RWPE1 (cell line): ENCODE measurements at regions not wholly inside any gene's neighbourhood (a gene's known extent, or its start where the extent isn't known, plus 50 kb on each side); places are given as distances from the start of the nearest gene placed in this dataset.

Source experiments
- CTCF ChIA-PET: fragments of 350-600 bp; sonication (Branson Sonifier 250); formaldehyde crosslinking; extraction: SDS; loops from one replicate; lab custom pipeline; 2021; lab: Yijun Ruan, JAX
- POLR2A ChIA-PET: fragments of 400-600 bp; formaldehyde crosslinking; extraction: SDS; loops from one replicate; lab custom pipeline; 2020; ENCODE audit warnings: antibody characterized with exemption; ENCODE audit not compliant: low non-redundant PET; lab: Yijun Ruan, JAX
- DNase-seq: peaks from one replicate; pipeline ENCODE4 v3.0.0; 2012; ENCODE audit warnings: low spot score
- H3K27ac ChIP-seq: fragments of 450-650 bp; 2 replicates; pipeline ENCODE4 v1.5.1; 2017
- CTCF ChIP-seq: fragments of 450-650 bp; conservative IDR thresholded peaks from 2 replicates; pipeline ENCODE4 v1.5.1; 2017; ENCODE audit warnings: low read depth, mild to moderate bottlenecking

GRCh38 chr17:63170795-63171194 lies 204.8 kb downstream of the TANC2 start:
- DNase-seq, result no peak
- ChIA-PET POLR2A (no interaction called here), CTCF (no interaction called here)
- no peak for TF ChIP-seq CTCF
- peak overlapping the region; percentile 46 for H3K27ac ChIP-seq

GRCh38 chr17:63171428-63172393 lies 205.7 kb downstream of the TANC2 start:
- CTCF ChIA-PET, result no interaction called here
- POLR2A ChIA-PET, result no interaction called here
- H3K27ac ChIP-seq, result peak overlapping the region; percentile 46
- TF ChIP-seq CTCF, result no peak
- no peak for DNase-seq

- H3K27ac ChIP-seq, result no peak overlapping the region
- ChIA-PET POLR2A (no interaction called here), CTCF (interaction anchor here (0.5 kb wide), 1 partner anchor 151 kb away, joined by 4 read pairs; no protein-coding TSS in a partner anchor)
- DNase-seq, result no peak
- no peak for TF ChIP-seq CTCF
Measured at GRCh38 chr17:63173450-63173849, 207.4 kb downstream of the TANC2 start.

- ChIA-PET POLR2A (no interaction called here), CTCF (interaction anchor here (0.5 kb wide), 1 partner anchor 151 kb away, joined by 4 read pairs; no protein-coding TSS in a partner anchor)
- TF ChIP-seq CTCF, result no peak
- no peak overlapping the region for H3K27ac ChIP-seq
- no peak for DNase-seq
Measured at GRCh38 chr17:63173903-63174302, 207.9 kb downstream of the TANC2 start.

- TF ChIP-seq CTCF, result no peak
- DNase-seq, result no peak
- H3K27ac ChIP-seq, result no peak overlapping the region
- CTCF ChIA-PET, result interaction anchor here (0.6 to 0.9 kb wide), 2 partner anchors 9 to 62 kb away, joined by 3 to 4 read pairs; no protein-coding TSS in a partner anchor
- POLR2A ChIA-PET, result no interaction called here
Measured at GRCh38 chr17:63178530-63178929, 212.5 kb downstream of the TANC2 start.

GRCh38 chr17:63181856-63182255 lies 215.8 kb downstream of the TANC2 start:
- TF ChIP-seq CTCF, result no peak
- no peak for DNase-seq
- ChIA-PET POLR2A (no interaction called here), CTCF (no interaction called here)
- peak overlapping the region; percentile 56 for H3K27ac ChIP-seq
